Hippocampal formation (tissue), 2 donors: ENCODE measurements at regions not wholly inside any gene's neighbourhood (a gene's known extent, or its start where the extent isn't known, plus 50 kb on each side); places are given as distances from the start of the nearest gene placed in this dataset.

Experiments used
- DNase-seq, 2 donors: peaks; one replicate each; lab custom pipeline; 2025; lab: John Stamatoyannopoulos, UW

DNA sequence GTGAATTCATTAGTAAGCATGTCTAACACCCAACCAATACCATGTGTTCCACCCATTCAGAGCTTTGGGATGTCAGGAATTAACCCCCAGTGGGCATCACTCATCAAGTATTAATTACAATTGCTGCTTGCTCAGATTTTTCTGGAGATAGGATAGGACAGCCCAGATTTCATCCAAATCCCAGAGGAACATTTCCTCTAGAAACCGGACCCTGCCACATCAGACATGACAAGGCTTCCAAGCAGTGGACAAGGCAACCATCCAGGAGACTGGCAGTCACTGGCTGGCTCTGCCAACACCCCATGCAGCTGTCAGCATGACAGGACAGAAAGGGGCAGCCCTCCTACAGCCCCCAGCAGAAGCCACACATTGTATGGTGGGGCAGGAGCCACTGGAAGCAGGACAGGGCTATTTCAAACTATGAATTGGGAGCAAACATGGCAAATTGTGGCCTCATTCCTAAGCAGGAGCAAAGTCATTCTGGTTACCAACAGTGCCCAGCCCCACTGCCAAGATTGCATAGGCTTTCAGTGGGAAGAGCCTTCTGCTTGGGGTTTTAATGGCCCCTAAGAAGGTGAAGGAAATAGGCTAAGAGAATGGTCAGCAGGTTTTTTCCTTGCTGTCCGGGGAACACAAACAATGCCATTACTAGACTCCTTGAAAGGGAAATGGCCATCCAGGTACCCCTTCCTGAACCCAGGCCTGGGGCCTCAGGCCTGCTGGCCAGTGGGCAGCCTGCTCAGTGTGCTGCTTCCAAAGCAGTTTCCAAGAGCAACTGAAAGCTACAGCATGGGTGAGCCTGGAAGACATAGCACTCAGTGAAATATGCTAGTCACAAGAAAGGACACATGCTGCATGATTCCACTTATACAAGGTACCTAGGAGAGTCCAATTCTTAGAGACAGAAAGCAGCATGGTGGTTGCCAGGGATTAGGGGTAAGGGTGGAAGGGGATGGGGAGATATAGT, 294.7 kb upstream of the SLC30A5 start:
- DNase-seq, result peak in 1 of 2 donors; percentile 3

DNA sequence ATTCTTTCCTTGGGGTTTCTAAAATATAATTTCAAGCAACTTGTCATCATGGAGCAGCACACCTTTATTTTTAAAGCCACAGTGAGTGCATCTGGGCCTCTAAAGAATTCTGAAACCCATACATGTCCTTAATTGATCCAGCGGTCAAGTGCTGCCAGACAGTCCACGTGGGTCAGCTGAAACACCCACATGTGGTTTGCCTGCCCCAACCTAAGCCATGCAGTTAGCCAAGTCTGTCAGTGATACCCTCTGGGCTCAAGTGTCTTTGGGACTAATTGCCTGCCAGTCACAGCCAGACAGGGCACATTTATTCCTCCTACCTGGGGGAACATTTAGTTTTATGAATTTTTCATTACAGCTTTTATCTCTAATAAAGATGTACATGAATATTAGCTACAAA, 291.4 kb upstream of the SLC30A5 start:
- DNase-seq, result no peak

DNA sequence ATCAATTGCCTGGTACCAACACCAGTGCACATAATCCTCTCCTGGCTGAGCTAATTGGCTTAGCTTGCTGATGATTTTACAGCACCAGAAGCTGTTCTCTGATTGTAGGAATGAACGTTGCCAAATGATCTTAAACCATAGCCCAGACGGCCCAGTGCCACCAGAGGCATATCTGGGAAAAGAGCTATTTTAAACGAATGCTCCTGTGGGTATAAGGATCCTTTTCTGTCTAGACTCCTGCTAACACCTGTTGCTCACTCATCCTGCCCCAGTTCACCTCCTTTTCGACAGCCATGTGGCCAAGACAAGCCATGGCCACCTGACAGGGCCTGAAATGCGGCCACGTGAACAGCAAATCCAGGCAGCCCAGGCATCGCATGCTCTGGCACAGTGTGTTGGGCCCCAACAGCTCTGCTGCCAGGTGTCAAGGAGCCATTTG, 289.9 kb upstream of the SLC30A5 start:
- DNase-seq, result no peak

DNA sequence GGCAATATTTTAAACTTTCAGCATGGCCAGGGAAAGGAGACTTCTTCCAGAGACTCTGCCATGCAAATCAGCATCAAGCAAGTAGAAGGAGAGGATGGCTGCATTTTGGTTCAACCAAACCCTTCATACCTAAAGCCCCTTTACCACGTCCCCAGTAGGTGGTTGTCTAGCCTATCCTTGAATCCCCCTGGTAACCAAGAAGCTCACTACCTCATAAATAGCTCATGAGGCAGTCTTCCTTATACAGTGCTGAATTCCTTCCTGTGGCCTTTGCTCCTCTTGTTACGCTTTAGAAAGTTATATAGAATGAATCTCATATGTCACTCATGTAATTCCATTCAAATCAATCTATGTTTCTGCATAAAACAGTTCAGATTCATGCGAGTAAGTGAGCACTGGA, 289.5 kb upstream of the SLC30A5 start:
- no peak for DNase-seq

DNA sequence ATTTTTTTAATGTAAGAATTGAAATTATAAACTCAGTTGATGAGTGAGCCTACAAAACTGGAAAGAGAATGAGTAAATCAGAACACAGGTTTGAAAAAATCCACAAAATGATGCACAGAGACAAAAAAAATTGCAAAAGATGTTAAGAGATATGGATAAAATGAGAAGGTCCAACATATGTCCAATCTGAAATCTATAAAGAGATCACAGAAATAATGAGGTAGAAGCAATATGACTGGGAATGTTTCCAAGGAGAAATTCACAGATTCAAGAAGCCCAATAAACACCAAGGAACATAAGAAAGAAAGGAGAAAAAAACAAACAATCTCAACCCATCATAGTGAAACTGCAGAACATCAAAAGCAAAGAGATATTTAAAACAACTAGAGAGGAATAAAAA, 288.4 kb upstream of the SLC30A5 start:
- DNase-seq, result no peak

DNA sequence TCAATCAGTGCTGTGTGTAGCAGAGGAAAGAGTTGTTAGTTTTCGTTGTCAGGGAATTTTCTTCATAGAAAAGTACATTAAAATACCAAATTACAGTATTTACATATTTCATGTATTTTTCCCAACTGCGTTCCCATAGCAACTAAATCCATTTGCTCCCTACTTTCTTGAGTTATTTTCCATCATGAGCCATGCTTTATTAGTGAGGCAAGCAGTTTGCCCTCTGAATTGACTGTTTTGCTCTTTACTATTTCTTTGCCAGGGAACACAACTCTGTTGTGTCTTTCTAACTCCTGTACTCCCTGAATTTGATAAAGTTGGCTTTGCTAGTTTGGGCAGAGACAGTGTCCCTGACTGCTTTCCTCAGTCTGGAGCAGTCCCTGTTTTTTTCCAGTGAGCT, 276.2 kb upstream of the SLC30A5 start:
- DNase-seq, result peak in 1 of 2 donors; percentile 52

DNA sequence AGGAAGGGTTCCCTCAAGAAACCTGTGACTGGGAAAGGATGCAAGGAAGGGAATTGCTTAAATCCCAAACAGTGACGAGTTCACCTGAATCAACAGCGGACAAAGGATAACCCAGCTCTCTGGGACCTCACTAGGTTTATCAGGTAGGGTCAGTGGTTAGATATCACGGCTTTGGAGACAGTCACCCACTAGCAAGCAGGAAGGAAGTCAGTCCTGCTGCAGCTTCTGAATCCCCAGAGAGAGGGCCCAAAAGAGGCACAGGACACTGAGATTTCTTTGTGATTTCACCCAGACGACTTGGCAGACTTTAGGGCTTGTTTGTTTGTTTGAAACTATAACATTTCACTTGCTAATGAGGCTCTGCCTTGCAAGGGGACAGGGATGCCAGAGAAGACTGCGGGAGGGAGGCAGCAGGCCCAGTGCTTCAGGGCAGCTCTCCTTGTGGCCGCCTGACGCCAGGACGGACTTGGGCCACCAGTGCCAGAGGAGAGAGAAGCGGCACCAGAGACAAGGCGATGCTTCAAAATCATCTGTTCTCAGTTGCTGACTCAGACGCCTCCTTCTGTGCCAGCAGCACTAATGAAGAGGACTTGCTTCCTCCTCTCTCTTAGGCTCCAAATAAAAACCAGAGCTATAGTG, 275.6 kb upstream of the SLC30A5 start:
- DNase-seq, result peak; percentile 52 to 86

DNA sequence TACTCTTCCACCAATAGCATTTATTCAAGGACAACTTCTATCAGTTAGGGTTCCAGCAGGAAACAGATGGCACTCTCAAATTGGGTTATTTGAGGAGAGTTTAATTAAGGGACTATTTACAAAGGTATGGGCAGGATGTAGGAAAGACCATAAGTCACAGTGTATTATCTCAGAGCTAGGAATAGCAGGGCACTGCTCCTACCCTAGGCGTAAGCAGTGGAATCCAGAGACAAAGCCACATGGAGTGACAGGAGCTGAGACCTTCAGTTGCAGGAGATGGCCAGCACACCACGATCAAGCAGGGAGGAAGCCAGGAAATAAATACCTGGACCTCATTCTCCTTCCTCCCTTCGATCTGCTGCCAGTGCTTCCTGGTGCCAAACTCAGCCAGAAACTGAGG, 274.9 kb upstream of the SLC30A5 start:
- no peak for DNase-seq

DNA sequence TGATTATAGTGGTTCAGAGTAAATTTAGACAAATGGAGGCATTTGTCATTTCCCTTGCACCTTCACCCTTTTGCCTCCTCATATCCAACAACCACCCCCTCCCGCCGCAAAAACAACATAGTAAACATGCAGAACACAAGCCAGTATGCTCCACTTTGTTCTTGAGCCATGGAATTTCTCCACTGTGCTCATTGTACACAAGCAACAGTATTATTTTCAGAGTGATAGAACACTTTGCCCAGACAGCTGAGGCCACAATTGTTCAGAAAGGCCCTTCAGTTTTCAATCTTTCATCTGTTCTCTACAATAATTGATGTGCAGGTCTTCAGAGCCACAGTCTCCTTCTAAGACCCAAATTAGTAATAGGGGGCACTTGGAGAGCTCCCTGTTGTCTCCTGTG, 272.8 kb upstream of the SLC30A5 start:
- peak in 1 of 2 donors; percentile 7 for DNase-seq

DNA sequence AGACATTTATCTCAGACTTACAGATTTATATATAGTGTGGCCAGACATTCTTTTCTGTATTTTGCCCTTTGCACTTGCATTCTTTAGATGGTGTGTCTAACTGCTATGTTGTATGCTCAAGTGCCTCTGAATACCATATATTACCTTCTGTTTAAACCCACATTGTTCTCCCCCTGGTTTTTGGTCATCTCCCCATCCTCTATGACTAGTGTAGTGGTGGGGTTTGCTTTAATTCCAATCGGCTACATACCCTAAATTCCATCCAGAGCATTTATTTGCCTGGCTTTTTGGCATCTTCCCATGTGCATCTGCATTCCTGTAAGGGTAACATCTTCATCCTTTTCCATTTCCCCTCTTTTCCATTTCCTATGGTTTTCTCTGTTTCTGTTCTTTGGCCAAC, 271.0 kb upstream of the SLC30A5 start:
- DNase-seq, result no peak

DNA sequence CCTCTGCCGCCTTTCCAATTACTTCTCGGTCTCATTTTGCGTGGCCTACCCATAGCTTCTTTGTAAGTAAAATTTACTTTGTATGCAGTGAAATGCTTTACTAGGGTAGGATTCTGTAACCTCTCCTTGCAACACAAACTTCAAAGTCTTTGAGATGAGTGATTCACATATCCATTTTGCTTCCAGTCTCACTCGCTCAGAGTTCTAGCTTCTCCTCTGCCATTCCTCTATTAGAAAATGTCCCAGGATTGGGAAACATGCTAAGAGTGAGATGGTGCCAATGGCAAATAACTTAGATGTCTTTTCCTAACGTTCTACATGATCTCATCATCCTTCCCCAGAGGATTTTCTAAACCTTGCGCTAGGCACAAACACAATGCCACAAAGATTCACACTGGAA, 270.5 kb upstream of the SLC30A5 start:
- DNase-seq, result no peak

DNA sequence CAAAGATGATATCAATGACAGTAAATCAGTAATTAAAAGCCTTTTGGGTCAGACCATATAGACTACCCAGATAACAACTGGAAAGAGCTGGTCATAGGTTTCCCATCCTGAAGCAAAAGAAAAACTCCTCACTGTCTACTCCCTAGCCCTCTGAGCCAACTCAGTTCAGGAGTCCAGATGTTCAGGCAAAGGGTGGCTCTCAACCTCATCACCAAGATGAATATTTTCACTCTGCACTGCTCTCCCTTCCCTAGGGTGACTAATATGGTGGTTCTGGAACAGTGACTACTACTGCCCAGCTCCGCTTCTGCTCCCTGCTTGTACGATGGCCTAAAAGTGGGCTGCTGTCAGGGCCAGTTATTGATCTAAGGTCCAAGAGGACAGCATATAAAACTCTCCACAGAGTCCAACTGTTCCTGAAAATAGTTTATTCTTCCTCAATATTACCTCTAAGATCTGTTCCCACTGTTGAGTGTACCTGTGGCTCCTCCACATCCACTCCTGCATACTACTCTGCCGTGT, 263.4 kb upstream of the SLC30A5 start:
- no peak for DNase-seq

DNA sequence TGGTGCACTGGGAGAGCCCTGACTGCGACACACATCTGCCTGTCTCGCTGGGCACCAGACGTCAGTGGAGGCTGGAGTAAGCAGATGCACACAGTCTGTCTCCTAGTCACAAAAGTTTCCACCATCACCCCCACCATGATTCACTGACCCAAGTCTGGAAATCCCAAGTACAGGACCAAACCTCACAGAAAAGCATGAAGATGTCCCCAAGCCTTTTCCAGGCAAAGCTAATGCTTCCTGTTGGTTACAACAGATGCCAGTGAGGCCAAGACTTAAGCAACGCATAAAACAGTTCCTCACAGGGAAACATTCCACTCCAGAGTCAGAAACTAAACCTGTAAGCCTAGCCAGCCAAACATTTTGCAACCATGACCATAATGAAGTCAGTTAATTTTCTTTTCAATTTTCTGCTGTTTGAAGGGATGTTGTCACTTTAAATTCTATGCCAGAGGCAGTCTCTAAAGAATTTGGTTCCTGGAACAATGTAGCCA, 259.3 kb upstream of the SLC30A5 start:
- DNase-seq, result no peak

DNA sequence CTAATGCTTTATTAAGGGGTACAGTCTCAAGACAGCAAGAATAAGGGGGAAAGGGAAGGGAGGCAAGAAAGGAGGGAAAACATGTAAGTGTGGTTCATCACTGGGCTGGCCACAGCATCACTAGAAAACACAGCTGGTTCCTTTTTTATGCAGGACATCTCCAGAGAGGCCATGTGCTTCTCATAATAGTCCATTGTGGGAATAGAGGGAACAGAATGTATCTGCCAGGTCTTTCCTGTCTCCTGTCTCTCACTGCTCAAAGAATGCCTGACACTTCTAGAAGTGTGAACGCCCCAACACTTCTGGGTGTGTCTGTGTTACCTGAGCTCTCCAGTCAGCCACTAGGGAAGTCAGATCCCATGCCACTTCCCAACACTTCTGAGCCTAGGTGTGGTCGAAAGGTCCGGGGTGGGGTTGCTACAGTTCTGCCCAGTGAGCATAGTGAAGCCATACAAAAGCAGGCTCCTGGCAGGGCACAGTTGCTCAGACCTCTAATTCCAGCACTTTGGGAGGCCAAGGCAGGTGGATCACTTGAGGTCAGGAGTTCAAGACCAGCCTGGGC, 255.6 kb upstream of the SLC30A5 start:
- no peak for DNase-seq

DNA sequence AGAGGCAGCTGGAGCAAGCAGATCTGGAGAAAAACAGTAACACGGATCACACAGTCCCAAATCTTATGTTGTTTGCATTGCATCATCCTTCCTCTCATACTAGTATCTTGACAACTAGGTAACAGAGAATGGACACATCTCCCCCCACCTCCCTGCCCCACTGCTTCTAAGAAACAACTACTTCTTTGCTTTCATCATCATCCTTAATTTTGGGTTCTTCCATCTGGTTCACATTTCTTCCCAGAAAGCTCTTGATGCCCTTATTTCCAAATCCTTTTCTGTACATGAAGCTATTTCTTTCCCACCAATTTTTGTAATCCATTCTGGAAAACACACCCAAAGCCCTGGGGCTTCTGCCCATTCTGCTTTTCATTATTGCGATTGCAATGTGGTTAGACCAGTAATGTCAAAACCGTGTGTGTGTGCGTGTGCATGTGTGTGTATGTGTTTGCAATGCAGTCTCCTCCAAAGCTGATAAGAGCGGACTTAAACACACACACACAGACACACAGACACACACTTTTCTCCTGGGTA, 254.7 kb upstream of the SLC30A5 start:
- DNase-seq, result no peak

DNA sequence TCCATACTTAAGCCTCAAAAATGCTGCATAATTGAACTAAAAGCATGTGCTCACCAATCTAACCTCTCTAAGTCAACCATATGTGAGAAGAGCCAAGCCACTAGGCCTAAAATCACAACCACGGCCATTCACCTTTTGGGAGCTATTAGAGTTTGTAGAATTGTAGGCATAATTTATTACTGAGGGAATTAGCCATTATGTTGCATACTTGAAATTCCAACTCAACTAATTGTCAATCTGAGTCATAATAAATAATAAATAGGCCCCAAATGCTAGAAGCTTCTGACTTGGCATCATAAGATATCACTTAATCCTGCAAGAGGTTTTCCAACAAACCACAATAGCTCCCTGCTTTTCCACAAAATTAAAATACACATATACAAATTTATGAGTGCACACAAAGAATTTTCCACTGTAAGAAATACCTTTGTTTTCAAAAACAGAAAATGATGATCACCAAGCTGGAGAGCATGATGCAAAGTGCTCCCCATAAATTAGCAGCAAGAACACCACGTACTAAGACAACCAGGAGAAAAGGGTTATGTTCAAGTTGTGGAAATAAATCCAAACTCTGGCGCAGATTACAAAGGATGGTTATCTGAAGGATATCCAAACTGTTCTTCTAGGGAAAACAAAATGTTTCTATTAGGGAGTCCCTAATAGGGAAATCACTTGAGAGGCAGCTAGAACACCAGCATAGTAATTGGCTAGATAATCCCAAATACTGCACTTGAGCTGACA, 250.0 kb upstream of the SLC30A5 start:
- DNase-seq, result no peak

DNA sequence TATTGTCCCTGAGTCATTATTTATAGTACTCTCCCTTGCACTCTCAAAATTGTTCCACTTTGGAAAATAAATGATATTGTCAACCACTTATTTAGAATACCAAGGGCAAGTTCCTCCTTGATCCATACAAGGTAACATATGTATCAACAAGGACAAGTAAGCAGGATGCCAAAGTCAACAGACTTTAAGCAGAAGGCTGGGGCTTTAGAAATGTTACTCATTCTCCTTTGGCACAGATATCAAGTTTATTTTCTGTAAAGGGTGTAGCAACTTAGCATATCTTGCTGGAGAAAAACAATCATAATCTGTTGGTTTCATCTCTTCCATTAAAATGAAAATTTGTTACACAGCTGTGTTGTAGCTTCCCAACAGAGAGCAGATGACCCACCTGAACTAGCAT, 248.7 kb upstream of the SLC30A5 start:
- DNase-seq, result no peak

DNA sequence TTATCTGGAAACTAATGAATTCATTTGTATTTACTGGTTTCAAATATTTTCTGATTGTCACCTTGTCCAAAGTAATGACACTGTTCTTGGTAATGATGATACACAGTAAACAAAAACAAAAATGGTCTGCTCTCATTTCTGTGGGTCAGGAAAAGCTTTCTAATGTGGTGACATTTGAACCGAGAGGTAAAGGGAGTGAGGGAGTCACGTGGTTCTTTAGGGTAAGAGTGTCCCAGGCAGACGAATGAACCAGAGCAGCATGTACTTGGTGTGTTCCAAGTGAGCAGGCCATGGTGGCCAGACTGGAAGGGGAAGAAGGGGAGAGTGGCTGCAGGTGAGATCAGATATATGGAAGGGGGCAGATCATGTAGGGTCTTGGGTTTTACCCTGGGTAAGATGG, 247.0 kb upstream of the SLC30A5 start:
- DNase-seq, result no peak

DNA sequence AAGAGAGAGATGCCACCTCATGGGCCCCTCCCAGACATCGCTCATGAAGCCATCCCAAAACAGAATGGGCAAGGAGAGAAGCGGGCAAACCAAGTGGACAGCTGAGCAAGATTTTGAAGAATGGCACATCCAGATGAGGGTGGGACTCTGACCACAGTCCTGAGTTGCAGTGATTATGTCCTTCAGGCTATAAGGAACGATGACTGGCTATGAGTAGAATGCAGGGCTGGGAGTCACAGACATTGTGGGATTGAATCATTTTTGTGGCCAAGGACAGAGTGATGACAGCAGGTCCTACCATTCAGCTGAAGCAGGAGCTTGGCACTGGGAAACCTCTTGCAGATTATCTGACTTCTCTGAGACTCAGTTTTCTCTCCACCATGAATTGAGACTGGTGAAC, 245.7 kb upstream of the SLC30A5 start:
- DNase-seq, result no peak

DNA sequence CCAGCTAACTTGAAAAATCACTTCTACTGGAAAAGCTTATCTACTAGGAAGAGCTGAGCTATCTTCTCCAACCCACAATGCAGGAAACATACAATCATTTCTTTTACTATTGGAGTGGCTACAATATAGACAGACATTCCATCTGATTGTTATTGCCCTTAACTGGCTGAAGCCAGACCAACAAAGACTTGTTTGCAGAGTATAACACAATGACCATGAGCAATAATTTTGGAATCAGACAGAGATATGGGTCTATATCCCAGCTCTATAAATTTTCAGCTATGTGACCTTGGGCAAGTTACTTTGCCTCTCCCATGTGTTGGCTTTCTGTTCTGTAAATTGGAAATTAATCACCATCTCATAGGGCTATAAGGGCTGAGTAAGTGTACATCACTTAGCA, 244.7 kb upstream of the SLC30A5 start:
- DNase-seq, result no peak

DNA sequence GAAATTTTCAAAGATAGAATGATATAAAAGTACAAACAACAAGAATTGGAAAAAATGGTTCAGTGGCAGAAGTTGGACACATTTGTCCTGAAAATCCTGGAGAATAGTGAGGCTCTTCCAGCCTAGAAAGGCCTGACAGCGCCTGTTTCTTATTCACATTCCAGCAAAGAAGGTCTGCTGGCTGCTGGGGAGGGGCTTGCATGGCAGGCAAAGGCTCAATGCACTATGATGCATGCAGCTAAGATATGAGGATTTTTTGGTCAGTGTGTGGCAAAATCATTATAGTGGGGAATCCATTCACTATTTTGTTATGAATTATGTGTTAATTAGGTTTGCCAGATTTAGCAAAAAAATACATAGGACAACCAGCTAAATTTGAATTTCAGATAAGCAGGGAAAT, 243.9 kb upstream of the SLC30A5 start:
- DNase-seq, result no peak

DNA sequence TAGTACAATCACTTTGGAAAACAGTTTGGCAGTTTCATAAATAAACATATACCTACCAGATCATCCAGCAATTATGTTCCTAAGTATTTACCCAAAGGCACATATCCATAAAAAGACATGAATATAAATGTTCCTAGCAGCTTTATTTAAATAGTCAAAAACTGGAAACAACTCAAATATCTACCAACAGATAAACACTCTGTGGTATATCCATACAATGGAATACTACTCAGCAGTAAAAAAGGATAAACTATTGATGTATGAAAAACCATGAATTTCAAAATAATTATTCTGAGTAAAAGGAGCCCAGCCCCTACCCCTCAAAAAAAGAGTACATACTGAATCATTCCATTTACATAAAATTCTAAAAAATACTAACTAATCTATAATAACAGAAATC, 232.7 kb upstream of the SLC30A5 start:
- no peak for DNase-seq
